Endodermal cell (in vitro differentiated cells): ENCODE measurements at regions not wholly inside any gene's neighbourhood (a gene's known extent, or its start where the extent isn't known, plus 50 kb on each side); places are given as distances from the start of the nearest gene placed in this dataset.

ENCODE experiments used
- DNase-seq: peaks from one replicate; pipeline ENCODE4 v3.0.0-alpha.2; 2017
- H3K27ac ChIP-seq: 2 replicates; pipeline ENCODE4 v1.5.1; 2013; ENCODE audit warnings: mild to moderate bottlenecking, low read depth, low read length, moderate library complexity
- H3K27me3 ChIP-seq: 2 replicates; pipeline ENCODE4 v1.6.1; 2013; ENCODE audit warnings: mild to moderate bottlenecking, low read length, moderate library complexity; ENCODE audit not compliant: insufficient read depth, control insufficient read depth, poor library complexity, severe bottlenecking
- H3K36me3 ChIP-seq: 2 replicates; pipeline ENCODE4 v1.7.0; 2013; ENCODE audit warnings: mild to moderate bottlenecking, low read length, moderate library complexity; ENCODE audit not compliant: control insufficient read depth, insufficient read depth
- H3K4me1 ChIP-seq: one replicate; pipeline ENCODE4 v1.7.0; 2013; ENCODE audit warnings: low read length; ENCODE audit not compliant: control insufficient read depth, insufficient read depth
- H3K4me3 ChIP-seq: 2 replicates; pipeline ENCODE4 v1.5.1; 2013; ENCODE audit warnings: mild to moderate bottlenecking, low read length, moderate library complexity
- H3K9ac ChIP-seq: 2 replicates; pipeline ENCODE4 v1.6.1; 2013; ENCODE audit warnings: mild to moderate bottlenecking, low read length, moderate library complexity; ENCODE audit not compliant: poor library complexity, severe bottlenecking; ENCODE audit errors: extremely low read depth
- H3K9me3 ChIP-seq: 2 replicates; pipeline ENCODE4 v1.6.1; 2013; ENCODE audit warnings: mild to moderate bottlenecking, low read length, moderate library complexity; ENCODE audit not compliant: control insufficient read depth
- H3K27ac Mint-ChIP-seq: 2 replicates; pipeline ENCODE4 v1.8.0; 2020; ENCODE audit warnings: mixed read lengths
- H3K27me3 Mint-ChIP-seq: 2 replicates; pipeline ENCODE4 v1.8.0; 2021; ENCODE audit warnings: mild to moderate bottlenecking, mixed read lengths; ENCODE audit not compliant: insufficient read depth
- H3K36me3 Mint-ChIP-seq: 2 replicates; pipeline ENCODE4 v1.8.0; 2020; ENCODE audit warnings: low read depth, mixed read lengths
- H3K4me1 Mint-ChIP-seq: 2 replicates; pipeline ENCODE4 v1.8.0; 2020; ENCODE audit warnings: mixed read lengths
- H3K4me3 Mint-ChIP-seq: 2 replicates; pipeline ENCODE4 v1.8.0; 2020; ENCODE audit warnings: mild to moderate bottlenecking, moderate library complexity, mixed read lengths
- H3K9me3 Mint-ChIP-seq: 2 replicates; pipeline ENCODE4 v1.8.0; 2020; ENCODE audit warnings: mild to moderate bottlenecking, mixed read lengths
- CTCF ChIP-seq: fragments of 200-600 bp; sonication (generic); conservative IDR thresholded peaks from 2 replicates; pipeline ENCODE4 v1.5.0; 2021; ENCODE audit warnings: antibody characterized with exemption, mild to moderate bottlenecking
- WGBS, 2 experiments: methylation state at CpG; one replicate each; pipeline versions ENCODE4 v1.1.5 to v1.1.7; 2013; ENCODE audit warnings: missing lambda C conversion rate in 2 of 2, mixed read lengths in 1 of 2; ENCODE audit not compliant: insufficient coverage in 1 of 2, insufficient read length in 1 of 2; 5-methylcytosine and 5-hydroxymethylcytosine counted together

DNA sequence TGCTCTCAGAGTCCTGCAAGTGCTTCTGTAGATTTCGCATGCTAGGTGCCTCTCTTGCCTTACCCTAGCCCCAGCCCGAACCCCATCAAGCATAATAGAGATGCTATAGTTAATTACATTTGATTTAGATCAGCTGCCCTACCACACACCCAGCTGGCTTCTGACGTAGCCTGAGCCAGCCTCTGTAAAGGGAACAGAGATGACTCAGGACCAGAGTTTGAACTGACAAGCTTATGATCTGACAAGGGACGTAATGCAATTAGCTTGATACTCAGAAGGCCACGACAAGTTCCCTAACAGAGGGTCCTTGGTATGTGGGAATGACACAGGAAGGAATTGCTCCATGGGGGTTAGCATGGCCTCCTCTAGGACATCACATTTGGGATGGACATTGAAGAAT is 126.6 kb downstream of the LRATD1 start:
- Mint-ChIP-seq H3K36me3 (no peaks in the 10 kb centered on the region), H3K27me3 (no peaks in the 10 kb centered on the region), H3K4me3 (no peak overlapping the region), H3K4me1 (no peaks in the 10 kb centered on the region), H3K27ac (no peak overlapping the region), H3K9me3 (no peaks in the 10 kb centered on the region)
- TF ChIP-seq CTCF, result no peak
- no peaks in the 10 kb centered on the region for H3K36me3 ChIP-seq
- no peak overlapping the region for H3K9ac ChIP-seq
- no peak overlapping the region for H3K27ac ChIP-seq
- H3K4me1 ChIP-seq, result no peaks in the 10 kb centered on the region
- H3K27me3 ChIP-seq, result no peaks in the 10 kb centered on the region
- H3K4me3 ChIP-seq, result no peak overlapping the region
- WGBS, 2 experiments, result 83 to 100% methylated on average over 3 to 5 of the region's 5 CpGs
- no peak for DNase-seq
- H3K9me3 ChIP-seq, result no peaks in the 10 kb centered on the region

DNA sequence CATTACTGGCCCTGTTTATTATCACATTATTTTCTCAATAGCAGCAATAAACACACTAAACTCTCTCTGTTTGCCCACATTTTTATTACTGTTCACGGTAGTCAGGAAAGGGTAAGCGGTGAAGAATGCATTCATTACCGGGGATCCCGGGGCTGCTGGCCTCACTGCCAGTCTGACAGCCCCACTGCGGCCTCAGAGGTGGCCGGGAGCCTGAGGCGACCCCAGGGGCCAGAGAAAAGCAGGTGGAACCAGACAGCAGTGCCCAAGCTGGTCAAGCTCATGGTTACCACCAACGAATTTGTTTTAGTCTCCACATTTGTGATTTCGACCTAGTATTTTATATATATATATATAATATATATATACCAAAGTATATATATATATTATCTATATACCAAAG is 127.7 kb downstream of the LRATD1 start:
- Histone ChIP-seq H3K9me3 (no peaks in the 10 kb centered on the region), H3K4me1 (no peaks in the 10 kb centered on the region), H3K27ac (no peak overlapping the region), H3K27me3 (no peaks in the 10 kb centered on the region), H3K4me3 (no peak overlapping the region), H3K36me3 (no peaks in the 10 kb centered on the region), H3K9ac (no peak overlapping the region)
- no peaks in the 10 kb centered on the region for H3K27me3 Mint-ChIP-seq
- no peak overlapping the region for H3K27ac Mint-ChIP-seq
- H3K36me3 Mint-ChIP-seq, result no peaks in the 10 kb centered on the region
- H3K4me3 Mint-ChIP-seq, result no peak overlapping the region
- WGBS, 2 experiments, result 92 to 96% methylated on average over 4 to 7 of the region's 9 CpGs
- DNase-seq, result no peak
- H3K4me1 Mint-ChIP-seq, result no peaks in the 10 kb centered on the region
- TF ChIP-seq CTCF, result no peak
- no peaks in the 10 kb centered on the region for H3K9me3 Mint-ChIP-seq

- no peaks in the 10 kb centered on the region for H3K9me3 ChIP-seq
- DNase-seq, result no peak
Observed at GRCh38 chr2:14761118-14761517, 128.6 kb downstream of the LRATD1 start.

More at GRCh38 chr2:14761118-14761517, 128.6 kb downstream of the LRATD1 start:
- peak overlapping the region; percentile 55 for H3K27ac Mint-ChIP-seq
- Histone ChIP-seq H3K27me3 (no peaks in the 10 kb centered on the region), H3K4me1 (no peaks in the 10 kb centered on the region), H3K4me3 (no peak overlapping the region), H3K36me3 (no peaks in the 10 kb centered on the region), H3K27ac (no peak overlapping the region), H3K9ac (no peak overlapping the region)
- H3K4me3 Mint-ChIP-seq, result no peak overlapping the region
- no peaks in the 10 kb centered on the region for H3K4me1 Mint-ChIP-seq
- H3K9me3 Mint-ChIP-seq, result no peaks in the 10 kb centered on the region
- TF ChIP-seq CTCF, result no peak
- 93 to 98% methylated on average over 8 to 11 of the region's 11 CpGs for WGBS, 2 experiments
- H3K36me3 Mint-ChIP-seq, result no peaks in the 10 kb centered on the region
- no peaks in the 10 kb centered on the region for H3K27me3 Mint-ChIP-seq
